ENCODE measurements at regions not wholly inside any gene's neighbourhood (a gene's known extent, or its start where the extent isn't known, plus 50 kb on each side); places are given as distances from the start of the nearest gene placed in this dataset.

DNA sequence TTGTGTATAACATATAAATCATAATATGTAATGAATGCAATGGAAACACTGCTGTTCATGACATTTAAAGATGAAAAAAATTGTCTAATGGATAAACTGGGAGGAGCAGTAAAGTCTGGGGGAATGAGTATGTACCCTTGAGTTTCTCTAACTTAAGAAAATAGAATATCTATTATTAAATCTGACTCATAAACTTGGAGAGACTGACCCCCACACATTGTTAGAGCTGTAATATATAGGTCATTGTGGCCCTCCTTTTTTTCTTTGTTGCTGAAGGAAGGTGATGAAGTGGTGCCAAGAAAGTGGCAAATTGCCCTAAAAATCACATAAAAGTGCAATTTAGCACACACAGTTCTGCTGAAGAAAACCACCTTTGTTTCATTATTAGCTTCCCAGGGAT, 389.8 kb upstream of the RARB start:
- TF ChIP-seq, protein P1, sequence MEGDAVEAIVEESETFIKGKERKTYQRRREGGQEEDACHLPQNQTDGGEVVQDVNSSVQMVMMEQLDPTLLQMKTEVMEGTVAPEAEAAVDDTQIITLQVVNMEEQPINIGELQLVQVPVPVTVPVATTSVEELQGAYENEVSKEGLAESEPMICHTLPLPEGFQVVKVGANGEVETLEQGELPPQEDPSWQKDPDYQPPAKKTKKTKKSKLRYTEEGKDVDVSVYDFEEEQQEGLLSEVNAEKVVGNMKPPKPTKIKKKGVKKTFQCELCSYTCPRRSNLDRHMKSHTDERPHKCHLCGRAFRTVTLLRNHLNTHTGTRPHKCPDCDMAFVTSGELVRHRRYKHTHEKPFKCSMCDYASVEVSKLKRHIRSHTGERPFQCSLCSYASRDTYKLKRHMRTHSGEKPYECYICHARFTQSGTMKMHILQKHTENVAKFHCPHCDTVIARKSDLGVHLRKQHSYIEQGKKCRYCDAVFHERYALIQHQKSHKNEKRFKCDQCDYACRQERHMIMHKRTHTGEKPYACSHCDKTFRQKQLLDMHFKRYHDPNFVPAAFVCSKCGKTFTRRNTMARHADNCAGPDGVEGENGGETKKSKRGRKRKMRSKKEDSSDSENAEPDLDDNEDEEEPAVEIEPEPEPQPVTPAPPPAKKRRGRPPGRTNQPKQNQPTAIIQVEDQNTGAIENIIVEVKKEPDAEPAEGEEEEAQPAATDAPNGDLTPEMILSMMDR (conservative IDR thresholded peaks at IDR 0.05; ENCODE audit: low read length): no peak
- TF ChIP-seq EZH2phosphoT487 (IDR thresholded peaks at IDR 0.05; ENCODE audit: borderline replicate concordance, low read depth, low read length): no peak

Measured in OCI-LY7 (cell line).